H1 (cell line): ENCODE measurements at regions not wholly inside any gene's neighbourhood (a gene's known extent, or its start where the extent isn't known, plus 50 kb on each side); places are given as distances from the start of the nearest gene placed in this dataset.

Experiments
- CTCF ChIA-PET: fragments of 300-600 bp; sonication (Branson Sonifier 250); formaldehyde crosslinking; loops from one replicate; lab custom pipeline; 2021; ENCODE audit not compliant: partially characterized antibody; lab: Charles Lee
- POLR2A ChIA-PET: fragments of 300-600 bp; sonication (Branson Sonifier 250); formaldehyde crosslinking; loops from one replicate; lab custom pipeline; 2021; ENCODE audit warnings: inconsistent platforms; ENCODE audit not compliant: partially characterized antibody; lab: Charles Lee
- DNase-seq, 2 experiments: peaks; one replicate each; pipeline versions ENCODE4 v3.0.0 to v3.0.0-alpha.2; 2010 to 2022; ENCODE audit warnings: low spot score in 2 of 2, low read depth in 1 of 2, mixed read lengths in 1 of 2
- FAIRE-seq: peaks from 2 replicates; lab custom pipeline; 2011; peaks lifted over from hg19 to GRCh38; lab: Jason Lieb, UNC
- H2AFZ ChIP-seq: 2 replicates; pipeline ENCODE4 v1.8.1; 2012; ENCODE audit warnings: low read length, inconsistent platforms
- H2AK5ac ChIP-seq: 2 replicates; pipeline ENCODE4 v1.6.1; 2013; ENCODE audit warnings: low read depth, low read length
- H2BK120ac ChIP-seq: replicated peaks from 2 replicates; pipeline ENCODE3; 2013; ENCODE audit warnings: low read depth, low read length, inconsistent platforms
- H2BK12ac ChIP-seq: 2 replicates; pipeline ENCODE4 v1.6.1; 2013; ENCODE audit warnings: low read depth, low read length
- H2BK15ac ChIP-seq: 2 replicates; pipeline ENCODE4 v1.6.1; 2013; ENCODE audit warnings: low read length
- H2BK20ac ChIP-seq: 2 replicates; pipeline ENCODE4 v1.6.1; 2013; ENCODE audit warnings: low read length
- H2BK5ac ChIP-seq: 2 replicates; pipeline ENCODE4 v1.6.1; 2013; ENCODE audit warnings: low read depth, low read length
- H3K14ac ChIP-seq: 2 replicates; pipeline ENCODE4 v1.6.1; 2013; ENCODE audit warnings: inconsistent platforms; ENCODE audit not compliant: insufficient read length
- H3K18ac ChIP-seq: 2 replicates; pipeline ENCODE4 v1.6.1; 2013; ENCODE audit warnings: low read length; ENCODE audit errors: extremely low read depth
- H3K23ac ChIP-seq: 2 replicates; pipeline ENCODE4 v1.6.1; 2013; ENCODE audit warnings: inconsistent platforms; ENCODE audit not compliant: insufficient read length
- H3K23me2 ChIP-seq: 2 replicates; pipeline ENCODE4 v1.6.1; 2013; ENCODE audit warnings: low read depth, low read length
- H3K27ac ChIP-seq: 2 replicates; pipeline ENCODE4 v1.6.1; 2011; ENCODE audit warnings: low read depth, low read length, inconsistent platforms
- H3K27me3 ChIP-seq, 4 experiments: replicated peaks in 1 of 4; 1 replicate in 1 of 4; 2 replicates in 3 of 4; pipeline versions ENCODE4 v1.6.1 to v1.8.1; 2011 to 2013; ENCODE audit warnings: low read length in 3 of 4, mild to moderate bottlenecking in 3 of 4, inconsistent platforms in 2 of 4, mixed read lengths in 2 of 4, moderate library complexity in 1 of 4; ENCODE audit not compliant: control insufficient read depth in 3 of 4, insufficient read depth in 3 of 4; ENCODE audit errors: extremely low read depth in 1 of 4
- H3K36me3 ChIP-seq, 4 experiments: 2 replicates each; pipeline versions ENCODE4 v1.6.1 to v1.8.1; 2011 to 2013; ENCODE audit warnings: mild to moderate bottlenecking in 4 of 4, low read length in 3 of 4, moderate library complexity in 2 of 4, control low read depth in 1 of 4, inconsistent platforms in 1 of 4; ENCODE audit not compliant: insufficient read depth in 4 of 4, control insufficient read depth in 2 of 4
- H3K4ac ChIP-seq: replicated peaks from 2 replicates; pipeline ENCODE3; 2013; ENCODE audit warnings: low read length, low read depth, mixed read lengths, inconsistent platforms; ENCODE audit not compliant: insufficient read length
- H3K4me1 ChIP-seq, 4 experiments: replicated peaks in 1 of 4; 1 replicate in 1 of 4; 2 replicates in 3 of 4; pipeline versions ENCODE4 v1.6.1 to v1.8.1; 2011 to 2013; ENCODE audit warnings: low read length in 3 of 4, inconsistent platforms in 2 of 4, mixed read lengths in 1 of 4; ENCODE audit not compliant: insufficient read depth in 4 of 4, control insufficient read depth in 3 of 4
- H3K4me2 ChIP-seq, 2 experiments: 2 replicates each; pipeline versions ENCODE4 v1.6.1 to v1.8.1; 2011 to 2013; ENCODE audit warnings: low read depth in 2 of 2, low read length in 2 of 2, control low read depth in 1 of 2, inconsistent platforms in 1 of 2, mild to moderate bottlenecking in 1 of 2; ENCODE audit not compliant: insufficient read depth in 1 of 2
- H3K4me3 ChIP-seq, 4 experiments: fragments of 200-600, 300-600 bp in 1 of 4; sonication (generic), shearing (Covaris generic), sonication (Bioruptor Twin) in 1 of 4; 2 replicates each; pipeline versions ENCODE4 v1.5.1 to v1.8.1; 2011 to 2016; ENCODE audit warnings: low read length in 4 of 4, low read depth in 3 of 4, control low read depth in 2 of 4, inconsistent platforms in 2 of 4, mild to moderate bottlenecking in 2 of 4, mixed read lengths in 1 of 4, moderate library complexity in 1 of 4; ENCODE audit not compliant: insufficient read depth in 2 of 4; ENCODE audit errors: extremely low read depth in 1 of 4
- H3K56ac ChIP-seq: replicated peaks from 2 replicates; pipeline ENCODE3; 2013; ENCODE audit warnings: low read depth, mild to moderate bottlenecking, mixed read lengths, low read length, inconsistent platforms; ENCODE audit not compliant: insufficient read length
- H3K79me1 ChIP-seq: 2 replicates; pipeline ENCODE4 v1.6.1; 2013; ENCODE audit warnings: low read depth, low read length, control low read depth
- H3K79me2 ChIP-seq, 2 experiments: 2 replicates each; pipeline versions ENCODE4 v1.6.1 to v1.8.1; 2012 to 2013; ENCODE audit warnings: low read length in 2 of 2, mild to moderate bottlenecking in 2 of 2, inconsistent platforms in 1 of 2; ENCODE audit not compliant: insufficient read depth in 2 of 2, control insufficient read depth in 1 of 2
- H3K9ac ChIP-seq, 4 experiments: replicated peaks in 1 of 4; 1 replicate in 1 of 4; 2 replicates in 3 of 4; pipeline versions ENCODE4 v1.6.1 to v1.8.1; 2011 to 2013; ENCODE audit warnings: low read depth in 3 of 4, low read length in 3 of 4, control low read depth in 2 of 4, mild to moderate bottlenecking in 2 of 4, moderate library complexity in 2 of 4, inconsistent platforms in 1 of 4; ENCODE audit errors: extremely low read depth in 1 of 4
- H3K9me3 ChIP-seq, 2 experiments: 2 replicates each; pipeline versions ENCODE4 v1.6.1 to v1.8.1; 2012 to 2013; ENCODE audit warnings: mild to moderate bottlenecking in 2 of 2, moderate library complexity in 2 of 2, control low read depth in 1 of 2, inconsistent platforms in 1 of 2, low read depth in 1 of 2, low read length in 1 of 2, mixed read lengths in 1 of 2; ENCODE audit not compliant: insufficient read depth in 2 of 2
- H4K20me1 ChIP-seq, 2 experiments: replicated peaks in 1 of 2; 2 replicates each; pipeline versions ENCODE3 to v1.8.1; 2011 to 2013; ENCODE audit warnings: inconsistent platforms in 2 of 2, low read length in 2 of 2, mild to moderate bottlenecking in 1 of 2; ENCODE audit not compliant: insufficient read depth in 2 of 2, control insufficient read depth in 1 of 2
- H4K5ac ChIP-seq: 2 replicates; pipeline ENCODE4 v1.6.1; 2013; ENCODE audit warnings: low read length, low read depth, mixed read lengths, inconsistent platforms; ENCODE audit not compliant: insufficient read length
- H4K8ac ChIP-seq: 2 replicates; pipeline ENCODE4 v1.8.0; 2013; ENCODE audit warnings: mild to moderate bottlenecking, moderate library complexity, low read length, inconsistent platforms; ENCODE audit not compliant: insufficient read depth; ENCODE audit errors: extremely low read depth
- H4K91ac ChIP-seq: replicated peaks from 2 replicates; pipeline ENCODE3; 2013; ENCODE audit warnings: low read length, mixed read lengths, inconsistent platforms; ENCODE audit not compliant: insufficient read length
- BRCA1 ChIP-seq: IDR thresholded peaks from 2 replicates; pipeline ENCODE4 v1.6.1; 2012; ENCODE audit warnings: low read depth, low read length, improper control_type of control experiment
- EZH2 ChIP-seq: fragments of 200-600 bp; sonication (generic); IDR thresholded peaks from 2 replicates; pipeline ENCODE4 v1.7.1; 2012; ENCODE audit warnings: low read depth, mild to moderate bottlenecking, moderate library complexity, low read length, inconsistent platforms; ENCODE audit not compliant: severe bottlenecking
- HDAC6 ChIP-seq: IDR thresholded peaks from one replicate; pipeline ENCODE4 v1.7.1; 2012; ENCODE audit warnings: low read depth, mild to moderate bottlenecking, inconsistent platforms, low read length, moderate library complexity
- KDM1A ChIP-seq: fragments of 200-600, 300-600 bp; sonication (generic); IDR thresholded peaks from 2 replicates; pipeline ENCODE4 v1.7.1; 2016; ENCODE audit warnings: mild to moderate bottlenecking, low read length, borderline replicate concordance
- KDM4A ChIP-seq: IDR thresholded peaks from one replicate; pipeline ENCODE4 v1.7.1; 2012; ENCODE audit warnings: low read depth, mild to moderate bottlenecking, moderate library complexity, low read length, inconsistent platforms; ENCODE audit not compliant: severe bottlenecking
- NANOG ChIP-seq: IDR thresholded peaks from 2 replicates; pipeline ENCODE4 v1.6.1; 2011; ENCODE audit warnings: low read length, low read depth, mild to moderate bottlenecking, inconsistent platforms; ENCODE audit not compliant: insufficient read depth, poor library complexity, severe bottlenecking
- PHF8 ChIP-seq: fragments of 200-600 bp; sonication (generic); conservative IDR thresholded peaks from 2 replicates; pipeline ENCODE4 v1.7.1; 2012; ENCODE audit warnings: low read depth, mild to moderate bottlenecking, inconsistent platforms, low read length, moderate library complexity
- POLR2AphosphoS5 ChIP-seq: IDR thresholded peaks from 2 replicates; pipeline ENCODE4 v1.6.1; 2011; ENCODE audit warnings: low read depth, low read length
- POU5F1 ChIP-seq: IDR thresholded peaks from 2 replicates; pipeline ENCODE4 v1.6.1; 2011; ENCODE audit warnings: low read depth, mild to moderate bottlenecking, low read length, moderate library complexity
- SP4 ChIP-seq: IDR thresholded peaks from 2 replicates; pipeline ENCODE4 v1.6.1; 2012; ENCODE audit warnings: low read length, inconsistent platforms
- TAF1 ChIP-seq: IDR thresholded peaks from 2 replicates; pipeline ENCODE4 v1.6.1; 2011; ENCODE audit warnings: mild to moderate bottlenecking, low read depth, low read length
- ZNF274 ChIP-seq: IDR thresholded peaks from 2 replicates; pipeline ENCODE4 v1.7.0; 2012; ENCODE audit warnings: low read length, borderline replicate concordance; ENCODE audit errors: extremely low read depth
- WGBS, 2 experiments: shearing (Covaris generic) in 1 of 2; methylation state at CpG; one replicate each; pipeline versions ENCODE4 v1.1.6 to v1.1.7; 2013 to 2015; ENCODE audit warnings: low lambda C conversion rate in 2 of 2, mixed read lengths in 2 of 2, inconsistent platforms in 1 of 2, low coverage in 1 of 2, missing lambda C conversion rate in 1 of 2; ENCODE audit not compliant: insufficient replicate concordance in 2 of 2, insufficient coverage in 1 of 2, insufficient read length in 1 of 2; ENCODE audit errors: extremely low coverage in 1 of 2, missing lambda C conversion rate in 1 of 2; 5-methylcytosine and 5-hydroxymethylcytosine counted together
- TF ChIP-seq, protein P1 (sequence below): IDR thresholded peaks from 2 replicates; pipeline ENCODE4 v1.6.1; 2011; ENCODE audit warnings: low read depth, mild to moderate bottlenecking, low read length; ENCODE audit not compliant: insufficient read depth
- TF ChIP-seq, protein P2 (sequence below): IDR thresholded peaks from 2 replicates; pipeline ENCODE4 v1.6.1; 2012; ENCODE audit warnings: inconsistent platforms

DNA sequence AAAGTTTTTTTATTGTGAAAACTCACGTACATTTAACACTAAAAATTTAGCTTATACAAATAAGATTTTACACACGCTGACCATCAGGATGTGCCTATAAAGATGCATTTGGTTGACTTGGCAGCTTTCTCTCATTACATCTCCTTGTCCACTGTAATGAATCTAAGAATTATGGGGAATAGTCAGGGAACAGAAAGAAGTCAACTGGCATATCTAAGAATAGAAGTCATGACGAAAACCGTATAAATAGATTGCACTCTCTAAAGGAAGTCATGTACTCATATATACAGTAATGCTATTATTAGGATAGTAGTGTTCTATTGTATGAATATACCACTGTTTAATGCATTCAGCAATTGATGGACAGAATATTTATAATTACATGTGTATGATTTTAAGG is 575.8 kb upstream of the B3GALT2 start:
- H4K91ac ChIP-seq: no peak overlapping the region
- no peaks in the 10 kb centered on the region for H3K4me1 ChIP-seq
- DNase-seq: no peak
- H3K9me3 ChIP-seq: no peaks in the 10 kb centered on the region
- H2BK15ac ChIP-seq: no peak overlapping the region
- H4K8ac ChIP-seq: no peak overlapping the region
- H3K23ac ChIP-seq: no peak overlapping the region
- H3K36me3 ChIP-seq: no peaks in the 10 kb centered on the region
- ChIA-PET POLR2A (no interaction called here), CTCF (no interaction called here)
- no peak overlapping the region for H3K4ac ChIP-seq
- no peaks in the 10 kb centered on the region for H3K79me2 ChIP-seq
- H3K79me1 ChIP-seq: no peaks in the 10 kb centered on the region
- no peak overlapping the region for H3K4me2 ChIP-seq
- no peak overlapping the region for H3K18ac ChIP-seq
- H3K56ac ChIP-seq: no peak overlapping the region
- no peak for FAIRE-seq
- no peak overlapping the region for H4K5ac ChIP-seq
- no peak overlapping the region for H2AK5ac ChIP-seq
- H2AFZ ChIP-seq: no peak overlapping the region
- no peaks in the 10 kb centered on the region for H4K20me1 ChIP-seq
- no peak overlapping the region for H3K27ac ChIP-seq
- H2BK5ac ChIP-seq: no peak overlapping the region
- H2BK20ac ChIP-seq: no peak overlapping the region
- H3K27me3 ChIP-seq: no peaks in the 10 kb centered on the region
- 92% methylated on average over 4 of the region's 4 CpGs; no CpG with 5 or more reads in 1 of the 2 experiments for WGBS, 2 experiments
- no peak overlapping the region for H2BK120ac ChIP-seq
- no peak overlapping the region for H3K4me3 ChIP-seq
- H3K9ac ChIP-seq: no peak overlapping the region
- no peak overlapping the region for H2BK12ac ChIP-seq
- no peaks in the 10 kb centered on the region for H3K23me2 ChIP-seq
- no peak overlapping the region for H3K14ac ChIP-seq
- TF ChIP-seq, protein P1, sequence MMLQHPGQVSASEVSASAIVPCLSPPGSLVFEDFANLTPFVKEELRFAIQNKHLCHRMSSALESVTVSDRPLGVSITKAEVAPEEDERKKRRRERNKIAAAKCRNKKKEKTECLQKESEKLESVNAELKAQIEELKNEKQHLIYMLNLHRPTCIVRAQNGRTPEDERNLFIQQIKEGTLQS: no peak
- TF ChIP-seq EZH2 (no peak), KDM1A (no peak), SP4 (no peak), ZNF274 (no peak), POU5F1 (no peak), KDM4A (no peak), HDAC6 (no peak), POLR2AphosphoS5 (no peak), PHF8 (no peak), TAF1 (no peak), NANOG (no peak), BRCA1 (no peak)
- TF ChIP-seq, protein P2, sequence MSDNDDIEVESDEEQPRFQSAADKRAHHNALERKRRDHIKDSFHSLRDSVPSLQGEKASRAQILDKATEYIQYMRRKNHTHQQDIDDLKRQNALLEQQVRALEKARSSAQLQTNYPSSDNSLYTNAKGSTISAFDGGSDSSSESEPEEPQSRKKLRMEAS: no peak
